OCI-LY7 (cell line): ENCODE measurements at regions not wholly inside any gene's neighbourhood (a gene's known extent, or its start where the extent isn't known, plus 50 kb on each side); places are given as distances from the start of the nearest gene placed in this dataset.

Experiments
- CTCF ChIP-seq: fragments of 200-600 bp; sonication (generic); conservative IDR thresholded peaks from 2 replicates; pipeline ENCODE4 v1.5.1; 2014; ENCODE audit warnings: mild to moderate bottlenecking, antibody characterized with exemption, low read length, moderate library complexity, mixed read lengths
- EZH2phosphoT487 ChIP-seq: fragments of 200-600 bp; sonication (generic); IDR thresholded peaks from 2 replicates; pipeline ENCODE4 v1.6.1; 2018; ENCODE audit warnings: low read depth, borderline replicate concordance, mild to moderate bottlenecking, mixed run types, antibody characterized with exemption, low read length, moderate library complexity, mixed read lengths

- TF ChIP-seq CTCF (no peak), EZH2phosphoT487 (no peak)
These were observed 390.7 kb downstream of the PDCD6IP start for GRCh38 chr3:34189133-34189532.
